ENCODE measurements at regions not wholly inside any gene's neighbourhood (a gene's known extent, or its start where the extent isn't known, plus 50 kb on each side); places are given as distances from the start of the nearest gene placed in this dataset.
"Not testable (repeated sequence)": the region's sequence is repeated elsewhere in the genome, so short reads cannot be mapped to it uniquely, and the experiment has no call there.

DNA sequence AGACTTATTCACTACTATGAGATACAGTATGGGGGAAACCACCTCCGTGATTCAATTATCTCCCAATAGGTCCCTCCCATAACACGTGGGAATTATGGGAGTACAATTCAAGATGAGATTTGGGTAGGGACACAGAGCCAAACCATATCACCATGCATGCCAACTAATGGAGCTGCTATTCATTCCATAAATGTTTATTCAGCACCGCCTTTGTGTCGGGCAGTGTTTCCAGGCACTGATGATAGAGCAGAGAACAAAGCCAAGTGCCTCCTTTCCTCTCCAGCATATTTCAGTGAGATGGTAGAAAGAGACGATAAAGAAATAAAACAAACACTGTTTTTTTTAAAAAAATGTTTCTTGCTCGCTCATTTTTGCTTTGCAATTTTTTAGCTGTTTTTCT is 295.9 kb upstream of the FOXK1 start:
- Mint-ChIP-seq H3K4me3 (no peak overlapping the region), H3K4me1 (no peaks in the 10 kb centered on the region), H3K27ac (no peak overlapping the region), H3K36me3 (ENCODE audit: low read depth) (peaks cover 28% of the 10 kb centered on the region), H3K9me3 (peaks cover 89% of the 10 kb centered on the region), H3K27me3 (ENCODE audit: insufficient read depth, low read depth, poor library complexity) (peaks cover 5% of the 10 kb centered on the region)
- Histone ChIP-seq H3F3A (replicated peaks; ENCODE audit: low read depth) (no peaks in the 10 kb centered on the region), H3K4me2 (no peak overlapping the region), H4K20me1 (replicated peaks; ENCODE audit: insufficient read depth) (no peaks in the 10 kb centered on the region), H3K36me3 (ENCODE audit: insufficient read depth) (no peaks in the 10 kb centered on the region), H3K79me2 (replicated peaks; ENCODE audit: insufficient read depth) (no peaks in the 10 kb centered on the region), H3K27ac (ENCODE audit: low read depth) (no peak overlapping the region), H3K9me2 (ENCODE audit: insufficient read depth) (no peaks in the 10 kb centered on the region), H3K4me3 (no peak overlapping the region), H3K27me3 (ENCODE audit: insufficient read depth) (no peaks in the 10 kb centered on the region), H3K4me1 (ENCODE audit: insufficient read depth) (no peaks in the 10 kb centered on the region), H2AFZ (no peak overlapping the region)
- TF ChIP-seq EZH2phosphoT487 (IDR thresholded peaks at IDR 0.05; ENCODE audit: unreplicated experiment) (no peak), STAT1 (IDR thresholded peaks at IDR 0.05; ENCODE audit: unreplicated experiment) (no peak), CREB1 (CRISPR knock-in tag; IDR thresholded peaks at IDR 0.05; ENCODE audit: low read depth) (no peak), EZH2 (IDR thresholded peaks at IDR 0.05; ENCODE audit: low read depth, unreplicated experiment) (no peak), ZNF114 (CRISPR knock-in tag; IDR thresholded peaks at IDR 0.05) (no peak), ZNF331 (CRISPR knock-in tag; IDR thresholded peaks at IDR 0.05; ENCODE audit: low read depth) (no peak)
- TF ChIP-seq, protein P1, sequence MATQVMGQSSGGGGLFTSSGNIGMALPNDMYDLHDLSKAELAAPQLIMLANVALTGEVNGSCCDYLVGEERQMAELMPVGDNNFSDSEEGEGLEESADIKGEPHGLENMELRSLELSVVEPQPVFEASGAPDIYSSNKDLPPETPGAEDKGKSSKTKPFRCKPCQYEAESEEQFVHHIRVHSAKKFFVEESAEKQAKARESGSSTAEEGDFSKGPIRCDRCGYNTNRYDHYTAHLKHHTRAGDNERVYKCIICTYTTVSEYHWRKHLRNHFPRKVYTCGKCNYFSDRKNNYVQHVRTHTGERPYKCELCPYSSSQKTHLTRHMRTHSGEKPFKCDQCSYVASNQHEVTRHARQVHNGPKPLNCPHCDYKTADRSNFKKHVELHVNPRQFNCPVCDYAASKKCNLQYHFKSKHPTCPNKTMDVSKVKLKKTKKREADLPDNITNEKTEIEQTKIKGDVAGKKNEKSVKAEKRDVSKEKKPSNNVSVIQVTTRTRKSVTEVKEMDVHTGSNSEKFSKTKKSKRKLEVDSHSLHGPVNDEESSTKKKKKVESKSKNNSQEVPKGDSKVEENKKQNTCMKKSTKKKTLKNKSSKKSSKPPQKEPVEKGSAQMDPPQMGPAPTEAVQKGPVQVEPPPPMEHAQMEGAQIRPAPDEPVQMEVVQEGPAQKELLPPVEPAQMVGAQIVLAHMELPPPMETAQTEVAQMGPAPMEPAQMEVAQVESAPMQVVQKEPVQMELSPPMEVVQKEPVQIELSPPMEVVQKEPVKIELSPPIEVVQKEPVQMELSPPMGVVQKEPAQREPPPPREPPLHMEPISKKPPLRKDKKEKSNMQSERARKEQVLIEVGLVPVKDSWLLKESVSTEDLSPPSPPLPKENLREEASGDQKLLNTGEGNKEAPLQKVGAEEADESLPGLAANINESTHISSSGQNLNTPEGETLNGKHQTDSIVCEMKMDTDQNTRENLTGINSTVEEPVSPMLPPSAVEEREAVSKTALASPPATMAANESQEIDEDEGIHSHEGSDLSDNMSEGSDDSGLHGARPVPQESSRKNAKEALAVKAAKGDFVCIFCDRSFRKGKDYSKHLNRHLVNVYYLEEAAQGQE (IDR thresholded peaks at IDR 0.05; ENCODE audit: unreplicated experiment) = no peak
- TF ChIP-seq, protein P2, sequence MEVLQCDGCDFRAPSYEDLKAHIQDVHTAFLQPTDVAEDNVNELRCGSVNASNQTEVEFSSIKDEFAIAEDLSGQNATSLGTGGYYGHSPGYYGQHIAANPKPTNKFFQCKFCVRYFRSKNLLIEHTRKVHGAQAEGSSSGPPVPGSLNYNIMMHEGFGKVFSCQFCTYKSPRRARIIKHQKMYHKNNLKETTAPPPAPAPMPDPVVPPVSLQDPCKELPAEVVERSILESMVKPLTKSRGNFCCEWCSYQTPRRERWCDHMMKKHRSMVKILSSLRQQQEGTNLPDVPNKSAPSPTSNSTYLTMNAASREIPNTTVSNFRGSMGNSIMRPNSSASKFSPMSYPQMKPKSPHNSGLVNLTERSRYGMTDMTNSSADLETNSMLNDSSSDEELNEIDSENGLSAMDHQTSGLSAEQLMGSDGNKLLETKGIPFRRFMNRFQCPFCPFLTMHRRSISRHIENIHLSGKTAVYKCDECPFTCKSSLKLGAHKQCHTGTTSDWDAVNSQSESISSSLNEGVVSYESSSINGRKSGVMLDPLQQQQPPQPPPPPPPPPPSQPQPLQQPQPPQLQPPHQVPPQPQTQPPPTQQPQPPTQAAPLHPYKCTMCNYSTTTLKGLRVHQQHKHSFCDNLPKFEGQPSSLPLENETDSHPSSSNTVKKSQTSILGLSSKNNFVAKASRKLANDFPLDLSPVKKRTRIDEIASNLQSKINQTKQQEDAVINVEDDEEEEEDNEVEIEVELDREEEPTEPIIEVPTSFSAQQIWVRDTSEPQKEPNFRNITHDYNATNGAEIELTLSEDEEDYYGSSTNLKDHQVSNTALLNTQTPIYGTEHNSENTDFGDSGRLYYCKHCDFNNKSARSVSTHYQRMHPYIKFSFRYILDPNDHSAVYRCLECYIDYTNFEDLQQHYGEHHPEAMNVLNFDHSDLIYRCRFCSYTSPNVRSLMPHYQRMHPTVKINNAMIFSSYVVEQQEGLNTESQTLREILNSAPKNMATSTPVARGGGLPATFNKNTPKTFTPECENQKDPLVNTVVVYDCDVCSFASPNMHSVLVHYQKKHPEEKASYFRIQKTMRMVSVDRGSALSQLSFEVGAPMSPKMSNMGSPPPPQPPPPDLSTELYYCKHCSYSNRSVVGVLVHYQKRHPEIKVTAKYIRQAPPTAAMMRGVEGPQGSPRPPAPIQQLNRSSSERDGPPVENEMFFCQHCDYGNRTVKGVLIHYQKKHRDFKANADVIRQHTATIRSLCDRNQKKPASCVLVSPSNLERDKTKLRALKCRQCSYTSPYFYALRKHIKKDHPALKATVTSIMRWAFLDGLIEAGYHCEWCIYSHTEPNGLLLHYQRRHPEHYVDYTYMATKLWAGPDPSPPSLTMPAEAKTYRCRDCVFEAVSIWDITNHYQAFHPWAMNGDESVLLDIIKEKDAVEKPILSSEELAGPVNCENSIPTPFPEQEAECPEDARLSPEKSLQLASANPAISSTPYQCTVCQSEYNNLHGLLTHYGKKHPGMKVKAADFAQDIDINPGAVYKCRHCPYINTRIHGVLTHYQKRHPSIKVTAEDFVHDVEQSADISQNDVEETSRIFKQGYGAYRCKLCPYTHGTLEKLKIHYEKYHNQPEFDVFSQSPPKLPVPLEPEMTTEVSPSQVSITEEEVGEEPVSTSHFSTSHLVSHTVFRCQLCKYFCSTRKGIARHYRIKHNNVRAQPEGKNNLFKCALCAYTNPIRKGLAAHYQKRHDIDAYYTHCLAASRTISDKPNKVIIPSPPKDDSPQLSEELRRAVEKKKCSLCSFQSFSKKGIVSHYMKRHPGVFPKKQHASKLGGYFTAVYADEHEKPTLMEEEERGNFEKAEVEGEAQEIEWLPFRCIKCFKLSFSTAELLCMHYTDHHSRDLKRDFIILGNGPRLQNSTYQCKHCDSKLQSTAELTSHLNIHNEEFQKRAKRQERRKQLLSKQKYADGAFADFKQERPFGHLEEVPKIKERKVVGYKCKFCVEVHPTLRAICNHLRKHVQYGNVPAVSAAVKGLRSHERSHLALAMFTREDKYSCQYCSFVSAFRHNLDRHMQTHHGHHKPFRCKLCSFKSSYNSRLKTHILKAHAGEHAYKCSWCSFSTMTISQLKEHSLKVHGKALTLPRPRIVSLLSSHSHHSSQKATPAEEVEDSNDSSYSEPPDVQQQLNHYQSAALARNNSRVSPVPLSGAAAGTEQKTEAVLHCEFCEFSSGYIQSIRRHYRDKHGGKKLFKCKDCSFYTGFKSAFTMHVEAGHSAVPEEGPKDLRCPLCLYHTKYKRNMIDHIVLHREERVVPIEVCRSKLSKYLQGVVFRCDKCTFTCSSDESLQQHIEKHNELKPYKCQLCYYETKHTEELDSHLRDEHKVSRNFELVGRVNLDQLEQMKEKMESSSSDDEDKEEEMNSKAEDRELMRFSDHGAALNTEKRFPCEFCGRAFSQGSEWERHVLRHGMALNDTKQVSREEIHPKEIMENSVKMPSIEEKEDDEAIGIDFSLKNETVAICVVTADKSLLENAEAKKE (CRISPR knock-in tag; IDR thresholded peaks at IDR 0.05) = no peak
- ATAC-seq = no peak
- DNase-seq (ENCODE audit: low spot score) = no peak

DNA sequence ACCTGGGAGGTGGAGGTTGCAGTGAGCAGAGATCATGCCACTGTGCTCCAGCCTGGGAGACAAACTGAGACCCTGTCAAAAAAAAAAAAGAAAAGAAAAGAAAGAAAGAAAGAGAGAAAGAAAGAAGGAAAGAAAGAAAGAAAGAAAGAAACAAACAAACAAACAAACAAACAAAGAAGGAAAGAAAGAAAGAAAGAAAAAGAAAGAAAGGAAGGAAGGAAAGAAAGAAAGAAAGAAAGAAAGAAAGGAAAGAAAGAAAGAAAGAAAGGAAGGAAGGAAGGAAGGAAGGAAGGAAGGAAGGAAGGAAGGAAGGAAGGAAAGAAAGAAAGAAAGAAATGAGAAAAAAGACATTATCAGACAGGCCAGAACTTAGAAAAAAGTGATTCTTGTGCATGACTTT is 291.0 kb upstream of the FOXK1 start:
- not testable (repeated sequence) for H3K27me3 ChIP-seq (ENCODE audit: insufficient read depth); H3K36me3 ChIP-seq (ENCODE audit: insufficient read depth); H2AFZ ChIP-seq; H3K4me1 Mint-ChIP-seq; H3K79me2 ChIP-seq (replicated peaks; ENCODE audit: insufficient read depth); H3K9me2 ChIP-seq (ENCODE audit: insufficient read depth); H3K4me2 ChIP-seq; H3F3A ChIP-seq (replicated peaks; ENCODE audit: low read depth); H4K20me1 ChIP-seq (replicated peaks; ENCODE audit: insufficient read depth); H3K4me3 Mint-ChIP-seq; H3K4me1 ChIP-seq (ENCODE audit: insufficient read depth); ATAC-seq; H3K27me3 Mint-ChIP-seq (ENCODE audit: insufficient read depth, low read depth, poor library complexity); H3K4me3 ChIP-seq; H3K27ac ChIP-seq (ENCODE audit: low read depth); H3K27ac Mint-ChIP-seq; DNase-seq (ENCODE audit: low spot score)
- H3K36me3 Mint-ChIP-seq (ENCODE audit: low read depth) = peaks cover 32% of the 10 kb centered on the region
- peaks cover 89% of the 10 kb centered on the region for H3K9me3 Mint-ChIP-seq
